AG09319 (cell line): ENCODE measurements at regions not wholly inside any gene's neighbourhood (a gene's known extent, or its start where the extent isn't known, plus 50 kb on each side); places are given as distances from the start of the nearest gene placed in this dataset.
"Not testable (repeated sequence)": the region's sequence is repeated elsewhere in the genome, so short reads cannot be mapped to it uniquely, and the experiment has no call there.

Experiments used
- DNase-seq: peaks from one replicate; pipeline ENCODE4 v3.0.0-alpha.2; 2010; ENCODE audit warnings: low read depth; ENCODE audit errors: extremely low read depth
- CTCF ChIP-seq: IDR thresholded peaks from 2 replicates; pipeline ENCODE4 v1.5.1; 2011; ENCODE audit warnings: low read depth, mild to moderate bottlenecking, inconsistent platforms, low read length, moderate library complexity

GRCh38 chr1:166673722-166674121 is 165.6 kb upstream of the POGK start:
- DNase-seq = no peak
- no peak for TF ChIP-seq CTCF

DNA sequence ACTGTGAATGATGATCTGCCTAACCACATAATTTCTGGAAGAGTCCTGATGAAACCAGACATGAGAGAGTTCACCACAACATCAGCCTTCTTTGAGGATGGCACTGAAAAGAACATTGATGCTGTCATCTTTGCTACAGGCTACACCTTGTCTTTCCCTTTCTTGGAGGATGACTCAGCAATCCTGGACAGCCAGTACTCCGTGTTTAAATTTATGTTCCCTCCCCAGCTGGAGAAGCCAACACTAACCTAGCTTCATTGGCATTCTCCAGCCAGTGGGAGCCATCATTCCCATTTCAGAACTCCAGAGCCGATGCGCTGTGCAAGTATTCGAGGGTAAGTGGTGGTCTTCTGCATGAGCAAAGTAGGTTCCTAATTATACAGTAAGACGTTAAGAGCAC is 164.1 kb upstream of the POGK start:
- no peak for TF ChIP-seq CTCF
- no peak for DNase-seq

DNA sequence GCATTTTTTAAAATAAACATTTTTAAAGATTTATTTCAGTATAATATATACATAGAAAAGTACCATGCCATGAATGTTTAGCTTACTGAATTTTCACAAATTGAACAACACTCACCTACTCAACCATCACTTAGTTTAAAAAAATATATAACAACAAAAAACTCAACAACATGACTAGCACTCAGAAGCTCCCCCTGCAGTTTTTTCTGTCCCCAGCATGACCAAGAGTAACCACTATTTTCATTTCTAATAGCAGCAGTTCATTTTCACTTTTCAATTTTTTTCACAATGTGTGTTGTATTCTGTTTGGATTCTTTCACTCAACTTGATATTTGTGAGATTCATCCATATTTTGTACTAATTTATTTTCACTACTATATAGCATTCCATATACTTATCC is 162.3 kb upstream of the POGK start:
- no peak for DNase-seq
- no peak for TF ChIP-seq CTCF

- DNase-seq = no peak
Measured at GRCh38 chr1:166679369-166679768, 159.9 kb upstream of the POGK start.

GRCh38 chr1:166682588-166682987 is 156.7 kb upstream of the POGK start:
- no peak for TF ChIP-seq CTCF
- DNase-seq = no peak

More at GRCh38 chr1:166679369-166679768, 159.9 kb upstream of the POGK start:
- TF ChIP-seq CTCF = no peak

- not testable (repeated sequence) for DNase-seq
Measured at GRCh38 chr1:166684669-166685068, 154.6 kb upstream of the POGK start.

GRCh38 chr1:166685200-166685599 is 154.1 kb upstream of the POGK start:
- TF ChIP-seq CTCF = no peak
- no peak for DNase-seq

DNA sequence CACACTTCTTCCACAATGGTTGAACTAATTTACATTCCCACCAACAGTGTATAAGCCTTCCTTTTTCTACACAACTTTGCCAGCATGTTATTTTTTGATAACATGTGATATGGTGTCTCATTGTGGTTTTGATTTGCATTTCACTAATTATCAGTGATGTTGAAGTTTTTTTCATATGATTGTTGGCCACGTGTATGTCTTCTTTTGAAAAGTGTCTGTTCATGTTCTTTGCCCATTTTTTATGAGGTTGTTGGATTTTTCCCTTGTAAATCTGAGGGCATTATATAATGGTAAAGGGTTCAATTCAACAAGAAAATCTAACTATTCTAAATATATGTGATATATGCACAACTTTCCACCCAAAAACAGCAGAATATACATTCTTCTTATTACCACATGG is 153.4 kb upstream of the POGK start:
- not testable (repeated sequence) for DNase-seq

GRCh38 chr1:166690596-166690995 is 148.7 kb upstream of the POGK start:
- not testable (repeated sequence) for DNase-seq
